MV-4-11 (cell line): ENCODE measurements at regions not wholly inside any gene's neighbourhood (a gene's known extent, or its start where the extent isn't known, plus 50 kb on each side); places are given as distances from the start of the nearest gene placed in this dataset.

Source experiments
- DNase-seq: peaks from one replicate; lab custom pipeline; 2025; lab: John Stamatoyannopoulos, UW

DNA sequence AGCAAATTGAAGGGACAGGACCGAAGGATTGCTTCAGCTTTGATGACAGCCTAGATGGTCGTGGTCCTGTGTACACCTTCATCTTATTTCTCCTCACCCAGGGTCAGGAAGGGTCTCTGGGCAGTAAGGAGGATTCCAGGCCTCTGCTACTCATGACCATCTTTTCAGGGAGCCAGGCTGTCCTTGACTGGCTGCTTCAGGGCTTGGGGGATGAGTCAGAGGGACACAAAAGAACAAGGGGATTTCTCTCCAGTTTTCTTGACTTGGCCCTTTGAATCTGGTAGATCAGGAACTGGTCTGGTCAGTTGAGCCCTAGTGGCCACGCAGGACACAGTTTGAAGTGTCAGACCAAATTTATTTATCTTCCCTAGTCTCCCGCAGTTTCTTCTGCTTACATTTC, 402.1 kb upstream of the CHD6 start:
- DNase-seq, result no peak

DNA sequence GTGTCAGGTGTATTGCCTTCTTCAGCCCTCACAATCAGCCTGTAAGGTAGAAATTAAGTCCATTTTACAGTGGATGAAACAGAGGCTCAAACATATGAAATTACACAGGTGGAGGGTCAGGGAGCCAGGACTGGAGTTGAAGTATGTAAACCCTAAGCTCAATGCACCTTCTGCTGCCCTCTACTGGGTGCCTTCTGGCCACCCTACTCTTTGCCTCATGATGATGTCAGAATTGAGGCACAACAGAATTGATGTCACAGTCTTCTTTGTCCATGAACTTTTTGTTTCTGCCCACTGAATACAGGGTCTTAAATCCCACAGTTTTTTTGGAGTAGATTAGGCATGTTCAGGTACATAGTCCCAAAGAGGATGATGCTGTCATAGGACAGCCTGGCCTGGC, 400.8 kb upstream of the CHD6 start:
- DNase-seq, result no peak

DNA sequence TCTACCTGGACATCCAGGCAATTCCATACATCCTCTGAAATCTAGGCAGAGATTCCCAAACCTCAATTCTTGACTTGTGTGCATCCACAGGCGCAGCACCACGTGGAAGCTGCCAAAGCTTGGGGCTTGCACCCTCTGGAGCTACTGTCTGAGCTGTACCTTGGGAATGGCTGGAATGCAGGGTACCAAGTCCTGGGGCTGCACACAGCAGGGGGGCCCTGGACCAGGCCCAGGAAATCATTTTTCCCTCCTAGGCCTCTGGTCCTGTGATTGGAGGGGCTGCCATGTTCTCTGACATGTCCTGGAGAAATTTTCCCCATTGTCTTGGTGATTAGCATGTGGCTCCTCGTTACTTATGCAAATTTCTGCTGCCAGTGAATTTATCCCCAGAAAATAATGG, 391.9 kb upstream of the CHD6 start:
- DNase-seq, result no peak

DNA sequence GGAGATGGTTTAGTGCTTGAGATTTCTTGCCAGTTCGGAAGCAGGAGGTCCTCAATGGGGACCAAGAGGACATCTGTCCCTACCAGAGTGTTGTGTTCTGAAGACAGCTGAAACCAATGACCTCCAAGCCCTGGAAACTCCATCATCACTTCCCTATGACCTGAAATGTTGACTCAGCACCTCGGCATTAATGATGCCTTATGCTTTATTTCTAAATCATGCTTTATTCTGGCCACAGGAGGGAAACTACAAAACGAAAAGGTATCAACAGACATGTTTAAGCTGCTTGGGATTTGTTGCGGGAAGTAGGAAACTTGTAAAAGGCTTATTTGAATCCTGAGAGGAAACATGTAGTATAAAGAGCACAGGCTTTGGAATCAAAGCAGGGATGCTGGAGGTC, 389.1 kb upstream of the CHD6 start:
- no peak for DNase-seq

DNA sequence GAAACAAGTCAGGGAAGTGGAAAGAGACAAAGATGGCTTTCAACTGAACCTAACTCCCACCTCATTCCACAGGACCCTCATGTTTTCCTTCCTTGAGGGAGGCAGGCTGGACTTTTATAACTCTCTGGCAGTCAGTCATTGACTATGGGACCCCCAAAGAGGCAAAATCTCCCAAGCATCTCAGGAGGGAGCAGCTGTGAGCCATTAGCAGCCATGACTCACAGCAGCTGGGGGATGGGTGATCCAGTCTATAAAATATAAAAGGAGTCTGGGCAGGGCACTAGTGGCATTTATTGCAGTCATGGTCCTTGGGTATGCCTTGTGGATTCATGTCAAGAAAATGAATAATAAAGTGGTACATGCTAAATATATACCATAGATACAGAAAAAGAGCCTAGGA, 387.0 kb upstream of the CHD6 start:
- DNase-seq, result no peak

DNA sequence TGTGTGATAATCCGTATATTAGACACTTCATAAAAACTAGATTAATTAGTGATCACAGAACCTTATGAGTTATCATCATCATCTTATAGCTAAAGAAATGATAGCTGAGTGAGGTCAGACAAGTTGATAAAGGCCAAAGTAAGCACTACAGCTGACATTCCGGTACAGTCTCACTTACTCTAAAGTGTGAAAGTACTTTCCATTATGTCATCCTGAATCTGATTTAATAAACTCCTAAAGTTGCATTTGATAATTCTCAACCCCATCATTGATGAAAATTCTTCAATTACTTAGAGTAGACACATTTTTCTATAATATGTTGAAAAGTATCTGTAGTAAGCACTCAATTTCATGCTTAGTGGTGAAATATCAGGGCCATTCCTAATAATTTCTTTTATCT, 385.2 kb upstream of the CHD6 start:
- DNase-seq, result no peak

DNA sequence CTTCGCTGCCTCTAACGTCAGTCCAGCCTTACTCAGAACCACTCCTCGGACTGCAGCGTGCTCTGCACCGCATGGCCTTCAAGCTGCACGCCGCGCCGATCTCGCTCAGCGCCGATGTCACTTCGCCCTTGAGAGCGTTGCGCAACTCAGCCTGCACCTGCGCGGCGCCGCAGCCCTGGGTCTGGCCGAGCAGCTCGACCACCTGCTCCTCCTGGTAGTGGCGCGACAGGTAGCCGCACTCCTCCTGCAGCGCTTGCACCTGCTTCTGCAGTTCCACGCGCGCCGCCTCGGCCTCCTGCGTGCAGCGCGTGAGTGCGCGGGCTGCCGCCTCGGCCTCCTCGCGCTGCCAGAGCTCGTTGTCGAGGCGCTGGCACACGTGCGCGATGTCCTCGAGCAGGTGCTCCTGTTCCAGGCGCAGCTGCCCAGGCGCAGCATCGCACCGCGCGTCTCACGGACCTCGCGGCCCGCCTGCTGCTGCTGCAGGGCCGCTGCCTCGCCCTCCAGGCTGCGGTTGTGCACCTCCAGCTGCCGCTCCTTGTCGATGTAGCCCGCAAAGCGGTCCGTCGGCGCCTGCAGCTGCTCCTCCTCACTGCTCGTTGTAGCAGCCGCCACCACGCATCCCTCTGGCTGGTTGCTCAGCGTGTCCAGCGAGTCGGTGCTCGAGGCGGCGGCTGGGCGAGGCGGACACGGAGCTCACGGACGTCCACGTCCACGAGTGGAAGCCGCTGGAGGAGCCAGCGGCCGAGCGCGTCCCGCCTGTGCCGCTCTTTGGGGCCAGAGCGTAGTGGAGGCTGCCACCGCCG, 380.6 kb upstream of the CHD6 start:
- no peak for DNase-seq

DNA sequence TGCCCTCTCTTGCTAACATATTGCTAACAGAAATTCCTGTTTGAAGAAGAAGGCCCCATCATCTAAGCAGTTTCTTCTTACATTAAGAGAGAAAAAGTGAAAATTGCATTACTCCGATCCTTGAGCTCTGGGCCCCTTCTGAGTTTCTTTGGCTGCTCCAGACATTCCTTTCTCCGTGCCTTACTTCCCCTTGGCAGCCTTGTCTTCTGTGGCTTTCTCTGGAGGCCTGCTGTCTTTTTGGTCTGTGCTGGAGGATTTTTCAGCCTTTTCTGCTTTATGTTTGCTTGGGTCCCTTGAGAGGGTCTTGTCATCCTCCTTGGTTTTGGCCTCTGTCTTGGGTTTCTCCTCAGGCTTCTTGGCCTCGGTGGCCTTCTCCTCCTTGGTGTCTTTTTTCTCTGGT, 378.8 kb upstream of the CHD6 start:
- DNase-seq, result no peak

DNA sequence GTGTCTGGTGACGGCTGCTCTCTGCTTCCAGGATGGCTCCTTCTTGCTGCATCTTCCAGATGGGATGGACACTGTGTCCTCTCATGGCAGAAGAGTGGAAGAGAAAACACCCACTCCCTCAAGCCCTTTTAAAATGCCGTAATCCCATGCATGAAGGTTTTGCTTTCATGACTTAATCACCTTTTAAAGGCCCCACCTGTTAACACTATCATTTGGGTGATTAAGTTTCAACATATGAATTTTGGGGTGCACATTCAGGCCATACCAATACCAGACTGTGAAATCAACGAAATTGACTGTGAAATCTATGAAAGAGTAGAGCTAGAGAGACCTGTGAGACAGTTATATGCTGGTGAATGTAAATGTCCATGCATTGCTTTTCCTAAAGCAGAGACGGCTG, 374.3 kb upstream of the CHD6 start:
- no peak for DNase-seq

DNA sequence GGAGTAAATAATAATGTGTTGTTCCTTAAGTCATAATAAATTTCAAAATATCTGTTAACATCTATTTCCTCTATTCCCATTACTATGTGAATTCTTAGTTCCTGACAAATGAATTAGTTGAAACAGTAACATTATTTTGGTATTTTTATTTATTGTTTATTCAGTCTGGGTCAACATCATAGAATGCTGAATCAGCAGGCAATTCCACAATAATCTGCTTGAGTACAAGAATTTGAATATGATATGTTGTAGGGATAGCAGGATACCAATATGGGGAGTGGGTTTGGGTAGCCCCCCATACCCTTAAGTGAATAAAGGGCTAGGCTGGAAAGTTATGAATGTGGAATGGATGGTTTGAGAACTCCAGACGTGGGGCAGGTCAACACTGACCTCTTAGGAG, 373.2 kb upstream of the CHD6 start:
- no peak for DNase-seq

DNA sequence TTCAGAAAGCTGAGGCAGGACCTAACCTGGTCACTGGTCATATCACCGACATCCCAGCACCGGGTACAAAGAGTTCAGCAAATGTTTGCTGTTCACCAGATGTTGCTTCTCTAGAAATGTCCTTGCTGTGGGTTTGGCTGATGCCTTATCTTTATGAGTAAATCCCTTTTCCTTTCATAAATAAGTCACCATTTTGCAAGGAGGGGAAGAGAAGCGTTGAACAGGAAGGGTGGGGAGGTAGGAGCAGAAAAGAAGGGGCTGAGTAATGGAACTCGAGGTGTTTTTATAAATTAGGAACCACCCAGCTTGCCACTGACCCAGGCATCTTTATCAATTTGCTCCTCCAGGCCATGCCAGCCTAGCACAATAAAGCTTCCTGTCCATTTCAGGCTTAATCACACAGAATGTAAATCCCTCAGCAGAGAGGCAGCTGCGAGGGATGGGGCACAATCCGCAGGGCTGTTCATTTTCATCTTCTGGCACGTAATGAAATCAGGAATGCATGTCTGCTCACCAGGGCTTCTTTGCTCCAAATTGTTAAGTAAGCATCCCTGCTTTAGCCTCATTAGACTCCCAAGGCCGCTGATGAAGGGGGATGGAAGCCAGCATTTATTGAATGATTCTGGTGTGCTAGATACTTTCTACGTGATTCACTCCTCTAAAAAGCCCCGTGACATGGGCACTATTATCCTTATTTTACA, 371.9 kb upstream of the CHD6 start:
- no peak for DNase-seq

DNA sequence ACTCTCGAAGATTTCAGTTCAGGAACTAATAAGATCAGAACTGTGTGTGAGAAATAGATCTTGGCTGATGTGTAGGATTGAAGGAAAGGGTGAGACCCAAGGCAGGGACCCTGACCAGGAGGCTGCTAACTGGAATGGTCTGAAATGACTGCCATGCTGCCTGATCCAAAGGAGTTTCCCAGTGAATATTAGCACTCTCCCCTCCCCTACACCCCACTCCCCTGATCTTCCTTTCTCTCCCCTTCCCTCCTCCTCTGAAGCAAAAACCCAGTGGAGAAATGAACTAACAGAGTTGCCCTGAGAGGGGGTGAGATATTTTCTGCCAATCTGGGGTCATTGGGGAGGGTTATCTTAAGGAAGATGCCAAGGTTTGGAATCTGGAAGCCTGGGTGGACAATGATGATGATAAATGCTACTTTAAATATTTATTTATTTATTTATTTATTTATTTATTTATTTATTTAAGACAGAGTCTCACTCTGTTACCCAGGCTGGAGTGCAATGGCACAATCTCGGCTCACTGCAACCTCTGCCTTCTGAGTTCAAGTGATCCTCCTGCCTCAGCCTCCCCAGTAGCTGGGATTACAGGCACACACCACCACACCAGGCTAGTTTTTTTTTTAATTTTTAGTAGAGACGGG, 371.0 kb upstream of the CHD6 start:
- DNase-seq, result no peak

DNA sequence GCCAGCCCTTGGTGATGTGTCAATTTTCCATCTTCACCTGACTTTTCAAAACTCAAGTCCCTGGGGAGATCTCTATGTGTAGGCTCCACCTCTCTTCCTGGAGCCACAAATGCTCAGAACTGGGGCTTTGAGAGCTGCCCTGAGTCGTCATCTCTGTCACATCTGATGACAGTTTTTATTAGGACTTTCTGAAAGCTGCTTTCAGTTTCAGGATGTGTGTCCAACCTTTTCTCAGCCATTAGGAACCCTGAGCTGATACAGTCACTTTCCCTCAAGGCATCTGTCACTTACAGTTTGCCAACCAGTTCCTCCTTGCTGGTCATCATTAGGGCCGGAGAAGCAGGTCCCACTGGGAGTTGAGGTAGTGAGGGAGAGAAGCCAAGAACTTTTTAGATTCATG, 365.9 kb upstream of the CHD6 start:
- DNase-seq, result no peak

DNA sequence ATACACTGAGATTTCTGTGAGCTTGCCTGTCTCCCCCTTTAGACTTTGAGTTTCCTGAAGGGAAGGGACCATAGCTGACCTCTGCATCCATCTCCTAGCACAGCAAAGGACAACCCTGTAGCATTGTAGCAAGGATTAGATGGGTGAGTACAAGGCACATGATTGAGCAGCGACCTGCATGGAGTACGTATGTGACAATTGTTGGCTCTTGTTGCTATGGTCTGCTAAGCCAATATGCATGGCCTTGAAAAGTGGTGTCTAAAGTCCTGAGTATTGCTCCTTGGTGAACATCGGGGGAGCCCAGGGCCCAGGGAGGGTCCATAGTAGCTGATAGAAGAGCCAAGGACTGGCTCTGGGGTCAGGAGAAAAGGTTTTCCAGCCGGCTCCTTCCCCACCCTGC, 365.0 kb upstream of the CHD6 start:
- no peak for DNase-seq

DNA sequence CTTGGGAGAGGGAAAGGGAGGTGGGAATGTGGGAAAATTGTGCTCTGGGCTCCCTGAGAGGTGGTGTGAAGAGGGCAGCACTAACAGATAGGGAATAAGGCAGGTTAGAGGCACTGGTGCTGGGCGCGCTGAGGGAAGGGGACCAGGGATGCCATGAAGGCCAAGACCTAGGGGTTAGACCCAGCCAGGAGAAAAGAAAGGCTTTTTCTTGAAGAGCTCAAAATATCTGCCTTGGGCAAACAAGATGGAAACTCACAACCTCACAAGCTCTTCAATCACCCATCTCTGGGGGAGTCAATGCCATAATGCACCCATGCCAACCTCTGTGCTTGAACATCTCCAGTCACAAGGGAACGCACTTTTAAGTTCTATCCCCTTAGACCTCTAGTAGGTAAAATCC, 363.6 kb upstream of the CHD6 start:
- DNase-seq, result no peak

DNA sequence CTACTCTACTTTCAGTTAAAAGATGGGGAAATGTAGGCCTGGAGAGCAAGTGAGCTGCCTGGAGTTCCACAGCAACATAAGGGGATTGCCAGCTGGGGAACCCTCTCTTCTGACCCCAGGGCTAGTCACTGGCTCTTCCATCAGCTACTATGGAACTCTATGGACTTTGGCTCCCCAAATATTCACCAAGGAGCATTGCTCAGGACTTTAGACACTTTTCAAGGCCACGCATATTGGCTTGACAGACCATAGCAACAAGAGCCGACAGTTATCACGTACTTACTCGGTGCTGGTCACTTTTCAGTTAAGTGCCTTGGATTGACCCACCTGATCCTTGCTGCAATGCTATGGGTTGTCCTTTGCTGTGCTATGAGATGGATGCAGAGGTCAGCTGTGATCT, 360.7 kb upstream of the CHD6 start:
- no peak for DNase-seq

DNA sequence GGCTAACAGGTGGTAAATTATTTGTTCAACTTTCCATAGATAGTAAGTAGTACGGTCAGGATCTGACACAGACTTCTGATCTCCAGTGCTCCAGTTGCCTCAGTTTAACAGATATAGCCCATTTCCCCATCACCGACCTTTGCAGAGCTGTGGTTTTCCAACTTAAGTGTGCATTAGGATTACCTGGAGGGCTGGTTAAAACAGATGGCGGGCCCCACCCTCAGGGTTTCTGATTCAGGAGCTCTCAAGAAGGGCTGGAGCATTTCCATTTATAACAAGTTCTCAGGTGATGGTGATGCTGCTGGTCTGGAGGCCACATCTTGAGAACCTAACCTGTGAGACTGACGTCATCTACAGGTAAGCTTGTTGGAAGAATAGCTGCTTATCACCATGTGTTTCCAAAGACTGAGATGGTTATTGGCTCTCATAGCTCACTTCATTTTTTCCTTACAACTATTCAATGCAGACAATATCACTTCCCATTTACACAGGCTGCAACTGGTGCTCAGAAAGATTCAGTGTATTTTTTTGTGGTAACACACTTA, 360.1 kb upstream of the CHD6 start:
- DNase-seq, result no peak

DNA sequence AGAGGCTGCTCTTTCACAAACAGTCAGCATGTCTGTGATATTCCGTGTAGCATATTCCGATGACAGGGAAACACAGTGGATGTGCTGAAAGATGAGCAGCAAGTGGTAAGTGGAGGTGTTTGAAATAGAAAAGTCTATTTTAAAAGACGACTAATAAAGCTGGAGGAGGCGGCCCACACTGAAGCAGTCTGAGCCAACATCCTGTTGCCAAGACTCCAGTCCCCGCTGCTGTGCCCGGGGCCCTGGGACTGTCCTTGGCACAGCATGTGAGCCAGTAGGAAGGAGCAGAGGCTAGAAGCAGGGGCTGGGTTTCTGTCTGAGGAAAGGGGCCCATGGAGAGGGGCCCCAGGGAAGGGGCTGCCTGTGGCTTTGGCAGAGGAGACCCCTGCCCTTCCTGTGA, 351.5 kb upstream of the CHD6 start:
- DNase-seq, result no peak

DNA sequence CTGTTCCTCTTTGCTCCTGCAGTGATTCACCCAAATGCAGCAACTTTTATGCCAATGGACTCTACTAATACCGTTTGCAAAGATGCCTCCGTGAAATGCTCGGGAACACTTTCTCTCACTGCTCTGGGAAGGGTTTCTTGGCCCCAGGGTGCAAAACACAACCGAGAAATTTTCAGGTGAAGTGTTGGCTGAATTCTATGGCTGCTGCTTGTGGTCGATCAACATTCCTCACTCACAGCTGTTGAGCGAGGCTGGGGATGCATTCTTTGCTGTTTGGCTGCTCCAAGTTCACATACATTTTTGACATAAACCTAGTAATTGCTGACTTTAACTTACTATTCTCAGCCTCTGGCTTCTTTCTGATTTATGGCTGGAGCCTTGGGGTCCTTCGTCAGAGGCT, 342.0 kb upstream of the CHD6 start:
- DNase-seq, result no peak

DNA sequence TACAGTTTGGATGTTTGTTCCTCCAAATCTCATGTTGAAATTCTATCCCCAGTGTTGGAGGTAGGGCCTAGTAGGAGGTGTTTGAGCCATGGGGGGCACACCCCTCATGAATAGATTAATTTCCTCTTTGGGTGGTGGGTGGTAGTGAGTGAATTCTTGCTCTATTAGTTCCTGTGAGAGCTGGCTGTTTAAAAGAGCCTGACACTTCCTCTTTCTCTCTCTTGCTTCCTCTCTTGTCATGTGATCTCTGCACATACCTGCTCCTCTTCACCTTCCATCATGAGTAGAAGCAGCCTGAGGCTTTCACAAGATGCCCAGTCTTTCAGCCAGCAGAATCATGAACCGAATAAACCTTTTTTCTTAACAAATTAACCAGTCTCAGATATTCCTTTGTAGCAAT, 340.2 kb upstream of the CHD6 start:
- no peak for DNase-seq

DNA sequence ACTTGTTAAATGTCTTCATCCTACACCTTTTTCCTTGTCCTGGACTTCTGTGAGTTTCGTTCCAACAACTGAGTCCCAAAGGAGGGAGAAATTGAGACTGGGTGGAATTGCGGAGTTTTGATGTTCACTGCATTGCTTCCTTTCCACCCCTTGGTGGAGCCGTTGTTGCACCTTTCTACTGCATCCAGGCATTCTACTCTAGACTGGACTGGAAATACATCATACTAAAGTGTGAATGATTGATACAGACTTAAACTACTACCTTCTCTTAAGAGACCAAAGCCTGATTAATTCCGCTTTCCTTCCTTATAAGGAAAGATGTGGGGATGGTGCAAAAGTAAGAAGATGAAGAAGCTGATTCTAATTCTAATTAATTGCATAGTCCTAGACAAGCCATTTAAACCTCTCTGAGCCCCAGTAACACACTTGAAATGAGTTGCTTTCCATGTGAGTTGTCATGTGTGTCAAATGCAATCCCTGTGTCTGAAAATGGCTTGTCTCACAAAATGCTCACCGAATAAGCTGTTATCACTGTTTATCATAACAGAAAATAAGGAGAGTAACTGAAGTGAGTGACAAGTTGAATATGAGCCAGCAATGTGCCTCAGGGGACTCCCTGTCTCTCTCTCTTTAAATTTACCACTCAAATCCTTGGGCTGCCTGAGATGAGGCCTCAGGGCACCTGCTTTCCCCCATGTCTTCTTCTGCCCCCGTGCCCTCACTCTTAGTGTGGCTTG, 338.3 kb upstream of the CHD6 start:
- DNase-seq, result no peak

DNA sequence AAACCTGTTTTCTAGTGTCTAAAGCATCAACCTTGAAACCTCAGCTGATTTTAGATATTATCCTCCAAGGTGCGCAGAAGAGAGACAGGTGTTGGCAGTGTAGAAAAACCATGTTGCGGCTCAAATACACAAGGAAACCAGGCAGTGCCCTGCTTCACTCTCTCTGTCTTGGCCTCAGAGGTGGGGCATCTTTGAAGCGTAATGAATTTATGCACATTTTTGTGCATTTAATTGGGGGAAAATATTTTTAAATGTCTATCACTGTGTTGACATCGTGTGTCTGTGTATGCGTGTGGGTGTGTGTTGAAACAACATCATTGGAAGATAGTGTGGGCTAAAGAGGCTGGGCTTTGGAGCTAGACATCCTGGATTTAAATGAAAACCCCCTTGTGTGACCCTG, 334.0 kb upstream of the CHD6 start:
- DNase-seq, result no peak
